Mesodermal cell (in vitro differentiated cells): ENCODE measurements at regions not wholly inside any gene's neighbourhood (a gene's known extent, or its start where the extent isn't known, plus 50 kb on each side); places are given as distances from the start of the nearest gene placed in this dataset.
"Not testable (repeated sequence)": the region's sequence is repeated elsewhere in the genome, so short reads cannot be mapped to it uniquely, and the experiment has no call there.

Source experiments
- H3K27ac ChIP-seq: 2 replicates; pipeline ENCODE4 v1.7.0; 2013; ENCODE audit warnings: mild to moderate bottlenecking, low read depth, low read length, moderate library complexity; ENCODE audit not compliant: severe bottlenecking
- H3K36me3 ChIP-seq: 2 replicates; pipeline ENCODE4 v1.7.1; 2013; ENCODE audit warnings: mild to moderate bottlenecking, low read length, moderate library complexity; ENCODE audit not compliant: control insufficient read depth, insufficient read depth
- H3K4me1 ChIP-seq: one replicate; pipeline ENCODE4 v1.7.1; 2013; ENCODE audit warnings: mild to moderate bottlenecking, low read length; ENCODE audit not compliant: insufficient read depth, control insufficient read depth, poor library complexity, severe bottlenecking
- H3K4me3 ChIP-seq: 2 replicates; pipeline ENCODE4 v1.7.0; 2013; ENCODE audit warnings: low read length, control low read depth, mild to moderate bottlenecking; ENCODE audit not compliant: insufficient read depth, poor library complexity, severe bottlenecking; ENCODE audit errors: extremely low read depth
- H3K9me3 ChIP-seq: 2 replicates; pipeline ENCODE4 v1.7.1; 2013; ENCODE audit warnings: mild to moderate bottlenecking, low read length, moderate library complexity; ENCODE audit not compliant: control insufficient read depth
- WGBS, 2 experiments: methylation state at CpG; one replicate each; pipeline ENCODE4 v1.1.5; 2013; ENCODE audit warnings: missing lambda C conversion rate in 2 of 2; ENCODE audit not compliant: insufficient coverage in 2 of 2; 5-methylcytosine and 5-hydroxymethylcytosine counted together

DNA sequence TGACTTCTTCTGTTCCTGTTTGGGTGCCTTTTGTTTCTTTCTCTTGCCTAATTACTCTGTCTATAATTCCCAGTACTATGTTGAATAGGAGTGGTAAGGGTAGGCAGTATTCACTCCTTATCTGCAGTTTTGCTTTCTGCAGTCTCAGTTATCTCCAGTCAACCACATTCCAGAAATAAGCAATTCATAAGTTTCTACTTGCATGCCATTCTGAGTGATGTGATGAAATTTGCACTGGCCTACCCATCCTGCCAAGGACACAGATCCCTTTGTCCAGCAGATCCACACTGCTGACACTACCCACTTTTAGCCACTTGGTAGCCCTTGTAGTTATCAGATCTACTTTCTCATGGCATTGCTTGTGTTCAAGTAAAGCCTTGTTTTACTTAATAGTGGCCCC, 971.6 kb upstream of the INTU start:
- no peak overlapping the region for H3K4me3 ChIP-seq
- H3K9me3 ChIP-seq, result no peaks in the 10 kb centered on the region
- H3K36me3 ChIP-seq, result no peaks in the 10 kb centered on the region
- H3K4me1 ChIP-seq, result peaks cover 6% of the 10 kb centered on the region
- H3K27ac ChIP-seq, result no peak overlapping the region

DNA sequence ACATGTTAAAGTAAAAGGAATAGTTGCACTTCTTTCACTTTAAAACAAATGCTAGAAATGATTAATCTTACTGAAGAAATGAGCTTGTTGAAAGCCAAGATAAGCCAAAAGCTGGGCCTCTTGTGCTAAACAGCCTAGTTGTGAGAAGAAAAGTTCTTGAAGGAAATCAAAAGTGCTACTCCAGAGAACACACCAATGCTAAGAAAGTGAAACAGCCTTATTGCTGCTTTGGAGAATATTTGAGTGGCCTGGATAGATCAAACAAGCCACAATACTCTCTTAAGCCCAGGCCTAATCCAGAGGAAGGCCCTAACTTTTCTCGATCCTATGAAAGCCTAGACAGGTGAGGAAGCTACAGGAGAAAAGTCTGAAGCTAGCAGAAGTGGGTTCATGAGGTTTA, 967.9 kb upstream of the INTU start:
- no peaks in the 10 kb centered on the region for H3K9me3 ChIP-seq
- H3K27ac ChIP-seq, result no peak overlapping the region
- no peak overlapping the region for H3K4me3 ChIP-seq
- WGBS, 2 experiments, result no CpG with 5 or more reads among the region's 1 CpG
- no peaks in the 10 kb centered on the region for H3K36me3 ChIP-seq
- peaks cover 6% of the 10 kb centered on the region for H3K4me1 ChIP-seq

- H3K4me1 ChIP-seq, H3K27ac ChIP-seq, H3K36me3 ChIP-seq, H3K9me3 ChIP-seq, H3K4me3 ChIP-seq: not testable (repeated sequence)
- WGBS, 2 experiments, result 80 to 93% methylated on average over 4 of the region's 5 CpGs
These were observed 962.7 kb upstream of the INTU start for GRCh38 chr4:126670038-126670437.

DNA sequence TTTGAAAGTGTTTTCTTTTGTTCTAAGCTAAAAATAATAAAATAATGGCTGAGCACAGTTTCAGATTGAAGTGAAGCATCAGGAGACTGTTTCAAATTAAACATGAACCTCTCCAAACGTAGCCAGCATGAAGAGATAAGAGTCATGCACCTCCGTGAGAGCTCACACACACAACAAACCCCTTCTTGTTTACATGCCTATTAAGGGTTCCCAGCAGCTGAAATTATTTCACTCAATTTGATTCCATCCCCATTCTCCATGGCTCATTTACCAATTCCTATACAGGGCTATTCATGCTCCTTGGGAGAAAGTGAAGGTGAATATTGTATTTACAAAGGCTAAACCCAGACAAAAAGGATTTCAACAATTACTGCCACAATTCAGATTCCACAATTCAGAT, 954.1 kb upstream of the INTU start:
- 17 to 61% methylated on average over 1 to 2 of the region's 2 CpGs for WGBS, 2 experiments

GRCh38 chr4:126679303-126679702, 953.5 kb upstream of the INTU start:
- Histone ChIP-seq H3K36me3 (no peaks in the 10 kb centered on the region), H3K9me3 (no peaks in the 10 kb centered on the region), H3K4me3 (no peak overlapping the region), H3K27ac (no peak overlapping the region), H3K4me1 (no peaks in the 10 kb centered on the region)
- WGBS, 2 experiments, result no CpG with 5 or more reads among the region's 2 CpGs

More for the DNA sequence above, 954.1 kb upstream of the INTU start:
- Histone ChIP-seq H3K4me3 (no peak overlapping the region), H3K9me3 (no peaks in the 10 kb centered on the region), H3K4me1 (no peaks in the 10 kb centered on the region), H3K27ac (no peak overlapping the region), H3K36me3 (no peaks in the 10 kb centered on the region)

- Histone ChIP-seq H3K9me3 (no peaks in the 10 kb centered on the region), H3K4me3 (no peak overlapping the region), H3K36me3 (no peaks in the 10 kb centered on the region), H3K27ac (no peak overlapping the region), H3K4me1 (no peaks in the 10 kb centered on the region)
These were observed 950.5 kb upstream of the INTU start for GRCh38 chr4:126682250-126682649.

GRCh38 chr4:126686491-126686890, 946.3 kb upstream of the INTU start:
- no peaks in the 10 kb centered on the region for H3K9me3 ChIP-seq
- no peak overlapping the region for H3K4me3 ChIP-seq
- no peak overlapping the region for H3K27ac ChIP-seq
- H3K36me3 ChIP-seq, result no peaks in the 10 kb centered on the region
- H3K4me1 ChIP-seq, result no peaks in the 10 kb centered on the region

DNA sequence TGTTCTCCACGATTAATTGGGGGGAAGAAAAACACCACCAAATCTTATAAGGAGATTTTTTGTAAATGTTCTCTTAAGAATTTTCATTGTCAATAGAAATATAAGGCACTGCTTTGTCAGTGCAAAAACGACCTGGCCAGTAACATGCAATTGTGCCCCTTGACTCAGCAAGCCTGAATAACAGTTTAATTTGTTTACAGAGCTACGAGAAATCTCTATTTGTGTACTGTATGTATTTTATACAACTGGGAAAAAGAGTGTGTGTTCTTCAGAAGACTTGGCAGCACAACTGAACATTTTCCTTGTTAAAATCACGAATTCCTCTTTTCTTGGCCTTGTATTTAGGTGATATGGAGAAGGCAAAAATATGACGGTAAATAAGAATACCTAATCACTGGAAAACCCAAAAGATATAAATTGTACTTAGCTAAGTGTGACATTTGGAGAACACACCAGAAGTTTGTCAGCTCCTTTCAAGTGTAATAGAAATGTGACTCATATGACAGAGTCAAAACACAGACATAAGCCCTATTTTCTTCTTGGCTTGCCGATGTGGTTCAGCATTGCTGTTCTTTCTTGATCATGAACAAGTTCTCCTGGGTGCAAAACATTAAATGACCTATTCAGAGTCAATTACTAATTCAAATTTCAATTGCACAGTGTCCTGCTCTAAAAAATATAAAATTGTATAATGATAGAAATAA, 945.0 kb upstream of the INTU start:
- no peaks in the 10 kb centered on the region for H3K4me1 ChIP-seq
- H3K27ac ChIP-seq, result no peak overlapping the region
- 89% methylated on average over 3 of the region's 6 CpGs; no CpG with 5 or more reads in 1 of the 2 experiments for WGBS, 2 experiments

GRCh38 chr4:126691797-126692196, 941.0 kb upstream of the INTU start:
- H3K9me3 ChIP-seq, result no peaks in the 10 kb centered on the region
- WGBS, 2 experiments, result no CpG with 5 or more reads among the region's 1 CpG
- H3K4me3 ChIP-seq, result no peak overlapping the region
- H3K27ac ChIP-seq, result no peak overlapping the region
- no peaks in the 10 kb centered on the region for H3K4me1 ChIP-seq
- no peaks in the 10 kb centered on the region for H3K36me3 ChIP-seq

More for the DNA sequence above, 945.0 kb upstream of the INTU start:
- Histone ChIP-seq H3K36me3 (no peaks in the 10 kb centered on the region), H3K9me3 (no peaks in the 10 kb centered on the region), H3K4me3 (no peak overlapping the region)

GRCh38 chr4:126697748-126698147, 935.0 kb upstream of the INTU start:
- WGBS, 2 experiments, result 60% methylated on average over 1 of the region's 1 CpG; no CpG with 5 or more reads in 1 of the 2 experiments
- H3K36me3 ChIP-seq, result no peaks in the 10 kb centered on the region
- H3K4me1 ChIP-seq, result no peaks in the 10 kb centered on the region
- no peaks in the 10 kb centered on the region for H3K9me3 ChIP-seq
- H3K4me3 ChIP-seq, result no peak overlapping the region
- H3K27ac ChIP-seq, result no peak overlapping the region

DNA sequence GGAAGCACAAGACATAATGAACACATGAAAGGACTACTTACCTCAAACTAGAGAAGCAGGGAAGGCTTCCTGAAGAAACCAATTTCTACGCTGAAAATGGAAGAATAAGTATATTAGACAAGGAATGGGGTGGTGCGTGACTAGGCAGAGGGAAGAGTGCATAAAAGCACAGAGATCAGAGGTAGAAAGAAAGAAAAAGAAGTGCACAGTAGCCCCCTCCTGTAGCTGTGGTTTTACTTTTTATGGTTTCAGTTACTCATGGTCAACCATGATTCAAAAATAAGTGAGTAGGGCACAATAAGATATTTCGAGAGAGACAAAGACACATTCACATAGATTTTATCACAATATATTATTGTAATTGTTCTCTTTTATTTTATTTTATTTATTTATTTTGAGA, 934.5 kb upstream of the INTU start:
- Histone ChIP-seq H3K36me3 (no peaks in the 10 kb centered on the region), H3K4me3 (no peak overlapping the region), H3K9me3 (no peaks in the 10 kb centered on the region), H3K27ac (no peak overlapping the region), H3K4me1 (no peaks in the 10 kb centered on the region)
- WGBS, 2 experiments, result 92 to 100% methylated on average over 2 of the region's 3 CpGs
